ENCODE measurements at regions not wholly inside any gene's neighbourhood (a gene's known extent, or its start where the extent isn't known, plus 50 kb on each side); places are given as distances from the start of the nearest gene placed in this dataset.
A peak's percentile ranks its signal among the peaks of the same experiment; 100 is the strongest.

DNA sequence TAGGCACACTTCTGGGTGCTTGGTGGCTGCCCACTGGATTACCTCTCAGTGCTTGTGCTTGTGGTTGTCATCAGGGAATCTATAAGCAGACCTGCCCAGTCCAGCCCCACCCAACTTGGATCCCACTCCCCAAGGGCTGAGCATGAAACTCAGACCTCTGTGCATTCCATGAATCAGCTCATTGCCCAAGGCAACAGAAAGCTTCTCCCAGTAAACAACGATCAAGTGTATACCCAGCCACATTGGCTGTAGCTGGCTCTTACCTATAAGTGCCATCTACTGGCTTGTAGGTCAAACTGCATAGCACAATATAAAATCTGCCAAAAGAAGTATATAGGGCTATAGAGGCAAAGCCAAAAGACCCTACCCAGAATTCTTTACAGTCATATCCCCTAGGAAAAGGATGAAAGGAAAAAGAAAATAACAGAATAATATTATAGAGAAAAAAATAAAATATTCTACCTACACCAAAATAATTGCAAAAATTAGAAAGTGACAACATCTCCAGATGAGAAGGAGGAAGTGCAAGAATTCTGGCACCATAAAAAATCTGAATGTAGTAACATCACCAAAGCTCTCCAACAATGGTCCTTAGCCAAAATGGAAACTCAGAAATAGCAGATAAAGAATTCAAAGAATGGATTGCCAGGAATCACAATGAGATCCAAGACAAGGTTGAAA is 321.0 kb upstream of the TRPC7 start:
- no peak for TF ChIP-seq POLR2A (IDR thresholded peaks at IDR 0.05)
- TF ChIP-seq, protein P1, sequence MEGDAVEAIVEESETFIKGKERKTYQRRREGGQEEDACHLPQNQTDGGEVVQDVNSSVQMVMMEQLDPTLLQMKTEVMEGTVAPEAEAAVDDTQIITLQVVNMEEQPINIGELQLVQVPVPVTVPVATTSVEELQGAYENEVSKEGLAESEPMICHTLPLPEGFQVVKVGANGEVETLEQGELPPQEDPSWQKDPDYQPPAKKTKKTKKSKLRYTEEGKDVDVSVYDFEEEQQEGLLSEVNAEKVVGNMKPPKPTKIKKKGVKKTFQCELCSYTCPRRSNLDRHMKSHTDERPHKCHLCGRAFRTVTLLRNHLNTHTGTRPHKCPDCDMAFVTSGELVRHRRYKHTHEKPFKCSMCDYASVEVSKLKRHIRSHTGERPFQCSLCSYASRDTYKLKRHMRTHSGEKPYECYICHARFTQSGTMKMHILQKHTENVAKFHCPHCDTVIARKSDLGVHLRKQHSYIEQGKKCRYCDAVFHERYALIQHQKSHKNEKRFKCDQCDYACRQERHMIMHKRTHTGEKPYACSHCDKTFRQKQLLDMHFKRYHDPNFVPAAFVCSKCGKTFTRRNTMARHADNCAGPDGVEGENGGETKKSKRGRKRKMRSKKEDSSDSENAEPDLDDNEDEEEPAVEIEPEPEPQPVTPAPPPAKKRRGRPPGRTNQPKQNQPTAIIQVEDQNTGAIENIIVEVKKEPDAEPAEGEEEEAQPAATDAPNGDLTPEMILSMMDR (IDR thresholded peaks at IDR 0.05) = peak in 5 of 6 experiments; percentile 10 to 30 (median 21)
